SU-DHL-6 (cell line): ENCODE measurements at regions not wholly inside any gene's neighbourhood (a gene's known extent, or its start where the extent isn't known, plus 50 kb on each side); places are given as distances from the start of the nearest gene placed in this dataset.
"Not testable (repeated sequence)": the region's sequence is repeated elsewhere in the genome, so short reads cannot be mapped to it uniquely, and the experiment has no call there.

Experiments
- H2AFZ ChIP-seq: fragments of 200-600 bp; sonication (generic); 2 replicates; pipeline ENCODE4 v1.6.1; 2014; ENCODE audit warnings: low read depth, mild to moderate bottlenecking, moderate library complexity, mixed read lengths, antibody characterized with exemption, low read length; ENCODE audit not compliant: severe bottlenecking
- H3F3A ChIP-seq: fragments of 200-600 bp; shearing (Covaris generic); 2 replicates; pipeline ENCODE4 v1.6.0; 2016; ENCODE audit warnings: antibody characterized with exemption, mild to moderate bottlenecking; ENCODE audit not compliant: insufficient read depth
- H3K27ac ChIP-seq: fragments of 200-600 bp; sonication (generic); 2 replicates; pipeline ENCODE4 v1.5.1; 2016; ENCODE audit warnings: low read depth, mild to moderate bottlenecking, low read length, moderate library complexity, mixed read lengths
- H3K27me3 ChIP-seq: fragments of 200-600 bp; sonication (generic), shearing (Covaris generic); 2 replicates; pipeline ENCODE4 v1.6.0; 2014; ENCODE audit warnings: mild to moderate bottlenecking, low read length
- H3K36me3 ChIP-seq: fragments of 200-600 bp; sonication (generic); 2 replicates; pipeline ENCODE4 v1.6.1; 2014; ENCODE audit warnings: mild to moderate bottlenecking, low read length, mixed read lengths
- H3K4me2 ChIP-seq: fragments of 300-600, 200-600 bp; shearing (Covaris generic), sonication (generic); 2 replicates; pipeline ENCODE4 v1.6.0; 2014; ENCODE audit warnings: low read length, low read depth, mild to moderate bottlenecking; ENCODE audit not compliant: poor library complexity, severe bottlenecking
- H3K4me3 ChIP-seq: fragments of 200-600 bp; sonication (generic); 2 replicates; pipeline ENCODE4 v1.5.1; 2014; ENCODE audit warnings: antibody characterized with exemption, low read length, mild to moderate bottlenecking, mixed read lengths; ENCODE audit not compliant: insufficient read depth, poor library complexity, severe bottlenecking
- H3K79me2 ChIP-seq: fragments of 200-600 bp; sonication (generic); 2 replicates; pipeline ENCODE4 v1.6.1; 2014; ENCODE audit warnings: mild to moderate bottlenecking, low read length, moderate library complexity; ENCODE audit not compliant: insufficient read depth
- H3K9ac ChIP-seq: fragments of 200-600 bp; sonication (generic); 2 replicates; pipeline ENCODE4 v1.7.0; 2014; ENCODE audit warnings: mild to moderate bottlenecking, low read length
- H3K9me2 ChIP-seq: fragments of 200-600 bp; sonication (generic); replicated peaks from 2 replicates; pipeline ENCODE4 v1.6.1; 2014; ENCODE audit warnings: low read length; ENCODE audit not compliant: insufficient read depth
- H3K9me3 ChIP-seq: fragments of 200-600 bp; sonication (generic); 2 replicates; pipeline ENCODE4 v1.6.1; 2014; ENCODE audit warnings: low read length, mixed read lengths; ENCODE audit not compliant: insufficient read depth
- H4K20me1 ChIP-seq: fragments of 200-600 bp; sonication (generic); 2 replicates; pipeline ENCODE4 v1.6.1; 2014; ENCODE audit warnings: low read depth, mild to moderate bottlenecking, antibody characterized with exemption, low read length, moderate library complexity, mixed read lengths
- EZH2phosphoT487 ChIP-seq: fragments of 200-600 bp; sonication (generic), shearing (Covaris generic); conservative IDR thresholded peaks from 2 replicates; pipeline ENCODE4 v1.6.1; 2018; ENCODE audit warnings: mild to moderate bottlenecking, antibody characterized with exemption, low read length, moderate library complexity, mixed read lengths
- TF ChIP-seq, protein P1 (sequence below): fragments of 200-600 bp; sonication (generic); IDR thresholded peaks from one replicate; pipeline ENCODE4 v1.5.1; 2017; ENCODE audit warnings: antibody characterized with exemption, mild to moderate bottlenecking, low read length, moderate library complexity; ENCODE audit not compliant: insufficient read depth, poor library complexity, severe bottlenecking

- Histone ChIP-seq H3F3A (no peaks in the 10 kb centered on the region), H3K4me2 (no peak overlapping the region), H2AFZ (no peak overlapping the region), H3K27me3 (no peaks in the 10 kb centered on the region), H3K9me3 (no peaks in the 10 kb centered on the region), H3K27ac (no peak overlapping the region), H3K9me2 (no peaks in the 10 kb centered on the region; the same call in 1 of the 2 replicates), H3K9ac (no peak overlapping the region), H4K20me1 (no peaks in the 10 kb centered on the region), H3K36me3 (no peaks in the 10 kb centered on the region), H3K79me2 (no peaks in the 10 kb centered on the region), H3K4me3 (no peak overlapping the region)
- TF ChIP-seq, protein P1, sequence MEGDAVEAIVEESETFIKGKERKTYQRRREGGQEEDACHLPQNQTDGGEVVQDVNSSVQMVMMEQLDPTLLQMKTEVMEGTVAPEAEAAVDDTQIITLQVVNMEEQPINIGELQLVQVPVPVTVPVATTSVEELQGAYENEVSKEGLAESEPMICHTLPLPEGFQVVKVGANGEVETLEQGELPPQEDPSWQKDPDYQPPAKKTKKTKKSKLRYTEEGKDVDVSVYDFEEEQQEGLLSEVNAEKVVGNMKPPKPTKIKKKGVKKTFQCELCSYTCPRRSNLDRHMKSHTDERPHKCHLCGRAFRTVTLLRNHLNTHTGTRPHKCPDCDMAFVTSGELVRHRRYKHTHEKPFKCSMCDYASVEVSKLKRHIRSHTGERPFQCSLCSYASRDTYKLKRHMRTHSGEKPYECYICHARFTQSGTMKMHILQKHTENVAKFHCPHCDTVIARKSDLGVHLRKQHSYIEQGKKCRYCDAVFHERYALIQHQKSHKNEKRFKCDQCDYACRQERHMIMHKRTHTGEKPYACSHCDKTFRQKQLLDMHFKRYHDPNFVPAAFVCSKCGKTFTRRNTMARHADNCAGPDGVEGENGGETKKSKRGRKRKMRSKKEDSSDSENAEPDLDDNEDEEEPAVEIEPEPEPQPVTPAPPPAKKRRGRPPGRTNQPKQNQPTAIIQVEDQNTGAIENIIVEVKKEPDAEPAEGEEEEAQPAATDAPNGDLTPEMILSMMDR: no peak
- no peak for TF ChIP-seq EZH2phosphoT487
These were observed 502.6 kb upstream of the JAG1 start for GRCh38 chr20:11176431-11176830.

DNA sequence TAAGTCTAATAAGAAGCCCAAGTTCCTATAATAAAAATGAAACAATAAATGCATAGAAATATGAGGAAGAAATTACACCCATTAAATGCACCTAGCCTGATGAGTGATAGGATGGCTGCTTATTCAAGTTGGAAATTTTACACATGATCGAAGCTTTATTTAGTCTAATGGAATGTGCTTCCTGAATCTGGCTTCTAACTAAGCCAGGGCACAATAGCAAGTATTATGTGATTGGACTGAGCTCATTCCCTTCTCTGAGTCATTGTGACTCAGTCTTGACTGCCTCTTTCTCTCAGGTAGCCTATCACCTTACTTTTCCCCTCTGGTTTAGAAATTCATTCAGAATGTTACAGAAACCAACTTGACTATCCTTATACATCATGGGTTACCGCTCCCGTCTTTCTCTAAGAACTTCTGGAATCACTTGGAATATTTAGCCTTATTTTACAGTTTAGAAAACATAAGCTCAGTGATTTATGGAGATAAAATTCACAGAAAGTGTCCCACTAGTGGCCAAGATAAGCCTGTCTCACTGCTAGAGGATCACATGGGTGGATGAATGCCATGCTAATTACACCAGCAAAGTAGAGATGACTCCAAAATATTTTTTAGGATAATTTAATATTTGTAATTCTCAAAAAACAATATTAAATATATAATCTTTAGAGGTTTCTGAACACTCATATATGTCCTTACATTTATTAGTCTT is 505.3 kb upstream of the JAG1 start:
- no peak overlapping the region for H3K27ac ChIP-seq
- H3K4me2 ChIP-seq: no peak overlapping the region
- H3K9ac ChIP-seq: no peak overlapping the region
- no peaks in the 10 kb centered on the region for H3F3A ChIP-seq
- H3K9me2 ChIP-seq: no peaks in the 10 kb centered on the region; the same call in 1 of the 2 replicates
- no peak overlapping the region for H2AFZ ChIP-seq
- H3K79me2 ChIP-seq: no peaks in the 10 kb centered on the region
- H4K20me1 ChIP-seq: no peaks in the 10 kb centered on the region
- H3K9me3 ChIP-seq: no peaks in the 10 kb centered on the region
- no peaks in the 10 kb centered on the region for H3K27me3 ChIP-seq
- TF ChIP-seq EZH2phosphoT487: no peak
- TF ChIP-seq, protein P1: no peak
- H3K36me3 ChIP-seq: no peaks in the 10 kb centered on the region
- H3K4me3 ChIP-seq: no peak overlapping the region

GRCh38 chr20:11180186-11180585 is 506.4 kb upstream of the JAG1 start:
- TF ChIP-seq, protein P1: no peak
- no peak for TF ChIP-seq EZH2phosphoT487
- no peaks in the 10 kb centered on the region for H3K79me2 ChIP-seq
- H3K27me3 ChIP-seq: no peaks in the 10 kb centered on the region
- H3K4me3 ChIP-seq: no peak overlapping the region
- H3K27ac ChIP-seq: no peak overlapping the region
- H3K9ac ChIP-seq: no peak overlapping the region
- H4K20me1 ChIP-seq: no peaks in the 10 kb centered on the region
- no peak overlapping the region for H2AFZ ChIP-seq
- no peaks in the 10 kb centered on the region; the same call in 1 of the 2 replicates for H3K9me2 ChIP-seq
- no peaks in the 10 kb centered on the region for H3K9me3 ChIP-seq
- H3K4me2 ChIP-seq: no peak overlapping the region
- no peaks in the 10 kb centered on the region for H3F3A ChIP-seq
- H3K36me3 ChIP-seq: no peaks in the 10 kb centered on the region

DNA sequence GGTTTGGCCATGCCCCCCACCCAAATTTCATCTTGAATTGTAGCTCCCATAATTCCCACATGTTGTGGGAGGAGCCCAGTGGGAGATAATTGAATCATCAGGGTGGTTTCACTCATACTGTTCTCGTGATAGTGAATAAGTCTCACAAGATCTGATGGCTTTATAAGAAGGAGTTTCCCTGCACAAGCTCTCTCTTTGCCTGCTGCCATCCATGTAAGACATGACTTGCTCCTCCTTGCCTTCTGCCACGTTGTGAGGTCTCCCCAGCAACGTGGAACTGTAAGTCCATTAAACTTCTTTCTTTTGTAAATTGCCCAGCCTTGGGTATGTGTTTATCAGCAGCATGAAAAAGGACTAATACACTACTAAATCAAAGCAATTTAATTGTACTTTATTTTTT is 507.3 kb upstream of the JAG1 start:
- not testable (repeated sequence) for H3K4me2 ChIP-seq, H4K20me1 ChIP-seq, H3K9me2 ChIP-seq, H3K79me2 ChIP-seq, H3K36me3 ChIP-seq, H3K9me3 ChIP-seq, H2AFZ ChIP-seq, H3K27ac ChIP-seq, H3K9ac ChIP-seq, H3K27me3 ChIP-seq, H3F3A ChIP-seq, H3K4me3 ChIP-seq
